H9 (cell line): ENCODE measurements at regions not wholly inside any gene's neighbourhood (a gene's known extent, or its start where the extent isn't known, plus 50 kb on each side); places are given as distances from the start of the nearest gene placed in this dataset.

Experiments
- DNase-seq: peaks from one replicate; pipeline ENCODE4 v3.0.0-alpha.2; 2017
- H2AFZ ChIP-seq: one replicate; pipeline ENCODE4 v1.6.1; 2013; ENCODE audit warnings: mild to moderate bottlenecking, low read length, control low read depth, moderate library complexity
- H2AK5ac ChIP-seq: 2 replicates; pipeline ENCODE4 v1.6.1; 2013; ENCODE audit warnings: low read length, control low read depth, mixed read lengths; ENCODE audit not compliant: insufficient read length
- H2BK120ac ChIP-seq: one replicate; pipeline ENCODE4 v1.6.1; 2013; ENCODE audit warnings: low read depth, mild to moderate bottlenecking, low read length, control low read depth, inconsistent platforms; ENCODE audit not compliant: poor library complexity, severe bottlenecking
- H2BK12ac ChIP-seq: 2 replicates; pipeline ENCODE4 v1.6.1; 2013; ENCODE audit warnings: low read length, control low read depth, mixed read lengths, low read depth; ENCODE audit not compliant: insufficient read length
- H2BK15ac ChIP-seq: 2 replicates; pipeline ENCODE4 v1.6.1; 2013; ENCODE audit warnings: low read depth, low read length, control low read depth
- H2BK20ac ChIP-seq: one replicate; pipeline ENCODE4 v1.6.1; 2013; ENCODE audit warnings: low read depth, mild to moderate bottlenecking, low read length, control low read depth, inconsistent platforms; ENCODE audit not compliant: poor library complexity, severe bottlenecking
- H2BK5ac ChIP-seq: 2 replicates; pipeline ENCODE4 v1.6.1; 2013; ENCODE audit warnings: low read length, control low read depth, mixed read lengths; ENCODE audit not compliant: insufficient read length
- H3K14ac ChIP-seq: 2 replicates; pipeline ENCODE4 v1.6.1; 2013; ENCODE audit warnings: low read length, control low read depth; ENCODE audit not compliant: insufficient read depth
- H3K18ac ChIP-seq: 2 replicates; pipeline ENCODE4 v1.6.1; 2013; ENCODE audit warnings: low read depth, mild to moderate bottlenecking, mixed read lengths, low read length, control low read depth; ENCODE audit not compliant: insufficient read length
- H3K23ac ChIP-seq: 2 replicates; pipeline ENCODE4 v1.6.1; 2013; ENCODE audit warnings: low read length, control low read depth, mixed read lengths, low read depth; ENCODE audit not compliant: insufficient read length
- H3K23me2 ChIP-seq: 2 replicates; pipeline ENCODE4 v1.6.1; 2013; ENCODE audit warnings: low read depth, mild to moderate bottlenecking, mixed read lengths, low read length, control low read depth; ENCODE audit not compliant: insufficient read length, poor library complexity, severe bottlenecking
- H3K27ac ChIP-seq: 2 replicates; pipeline ENCODE4 v1.5.1; 2013; ENCODE audit warnings: low read length, control low read depth, mixed read lengths, low read depth; ENCODE audit not compliant: insufficient read length
- H3K27me3 ChIP-seq: 2 replicates; pipeline ENCODE4 v1.6.1; 2013; ENCODE audit warnings: low read length, control low read depth, inconsistent platforms; ENCODE audit not compliant: insufficient read depth
- H3K4ac ChIP-seq: 2 replicates; pipeline ENCODE4 v1.6.1; 2013; ENCODE audit warnings: low read depth, mild to moderate bottlenecking, control low read depth, inconsistent platforms, low read length, moderate library complexity
- H3K4me1 ChIP-seq: 2 replicates; pipeline ENCODE4 v1.6.1; 2013; ENCODE audit warnings: low read length, control low read depth, inconsistent platforms; ENCODE audit not compliant: insufficient read depth
- H3K4me2 ChIP-seq: 2 replicates; pipeline ENCODE4 v1.6.1; 2013; ENCODE audit warnings: low read length, control low read depth, mixed read lengths; ENCODE audit not compliant: insufficient read length, insufficient read depth
- H3K56ac ChIP-seq: 2 replicates; pipeline ENCODE4 v1.6.1; 2013; ENCODE audit warnings: low read depth, mild to moderate bottlenecking, mixed read lengths, low read length, control low read depth; ENCODE audit not compliant: insufficient read length
- H3K79me1 ChIP-seq: 2 replicates; pipeline ENCODE4 v1.6.1; 2013; ENCODE audit warnings: low read depth, mild to moderate bottlenecking, moderate library complexity, low read length, control low read depth, inconsistent platforms; ENCODE audit not compliant: insufficient read depth, poor library complexity, severe bottlenecking
- H3K79me2 ChIP-seq: 2 replicates; pipeline ENCODE4 v1.6.1; 2013; ENCODE audit warnings: low read length, control low read depth, inconsistent platforms; ENCODE audit not compliant: insufficient read depth
- H3K9ac ChIP-seq: 2 replicates; pipeline ENCODE4 v1.6.1; 2013; ENCODE audit warnings: low read length, control low read depth, mixed read lengths; ENCODE audit not compliant: insufficient read length; ENCODE audit errors: extremely low read depth
- H3K9me3 ChIP-seq: one replicate; pipeline ENCODE4 v1.6.1; 2013; ENCODE audit warnings: low read depth, low read length, inconsistent platforms; ENCODE audit not compliant: control insufficient read depth
- H3T11ph ChIP-seq: one replicate; pipeline ENCODE4 v1.6.1; 2013; ENCODE audit warnings: mild to moderate bottlenecking, low read length, control low read depth, inconsistent platforms
- H4K20me1 ChIP-seq: one replicate; pipeline ENCODE4 v1.6.1; 2013; ENCODE audit not compliant: control insufficient read depth, insufficient read length, insufficient read depth
- H4K5ac ChIP-seq: 2 replicates; pipeline ENCODE4 v1.6.1; 2013; ENCODE audit warnings: low read depth, mild to moderate bottlenecking, mixed read lengths, low read length, control low read depth; ENCODE audit not compliant: insufficient read length
- H4K8ac ChIP-seq: replicated peaks from 2 replicates; pipeline ENCODE4 v1.6.1; 2013; ENCODE audit warnings: low read length, control low read depth, mixed read lengths, low read depth; ENCODE audit not compliant: insufficient read length
- H4K91ac ChIP-seq: 2 replicates; pipeline ENCODE4 v1.6.1; 2013; ENCODE audit warnings: low read depth, mild to moderate bottlenecking, moderate library complexity, mixed read lengths, low read length, control low read depth; ENCODE audit not compliant: insufficient read length
- H3K27ac Mint-ChIP-seq, 3 experiments: 2 replicates in 2 of 3; 3 replicates in 1 of 3; pipeline ENCODE4 v1.8.0; 2020 to 2021; ENCODE audit warnings: mixed read lengths in 3 of 3, mild to moderate bottlenecking in 1 of 3, moderate library complexity in 1 of 3
- H3K27me3 Mint-ChIP-seq: 2 replicates; pipeline ENCODE4 v1.8.0; 2021; ENCODE audit warnings: low read depth, mild to moderate bottlenecking, moderate library complexity, mixed read lengths
- H3K36me3 Mint-ChIP-seq, 3 experiments: 2 replicates in 2 of 3; 3 replicates in 1 of 3; pipeline ENCODE4 v1.8.0; 2020 to 2021; ENCODE audit warnings: low read depth in 3 of 3, mixed read lengths in 3 of 3; ENCODE audit not compliant: insufficient read depth in 1 of 3
- H3K4me1 Mint-ChIP-seq, 2 experiments: 2 replicates each; pipeline ENCODE4 v1.8.0; 2020; ENCODE audit warnings: mixed read lengths in 2 of 2
- H3K4me3 Mint-ChIP-seq, 2 experiments: 2 replicates in 1 of 2; 3 replicates in 1 of 2; pipeline ENCODE4 v1.8.0; 2020 to 2021; ENCODE audit warnings: mild to moderate bottlenecking in 2 of 2, mixed read lengths in 2 of 2, moderate library complexity in 1 of 2
- H3K9me3 Mint-ChIP-seq, 2 experiments: 2 replicates in 1 of 2; 3 replicates in 1 of 2; pipeline ENCODE4 v1.8.0; 2020; ENCODE audit warnings: mild to moderate bottlenecking in 2 of 2, mixed read lengths in 2 of 2, moderate library complexity in 1 of 2
- CTCF ChIP-seq: fragments of 200-600 bp; sonication (generic); conservative IDR thresholded peaks from 3 replicates; pipeline ENCODE4 v1.8.0; 2021; ENCODE audit warnings: antibody characterized with exemption, mild to moderate bottlenecking
- WGBS: extraction: QIAGEN DNeasy Blood & Tissue Kit; methylation state at CpG from one replicate; pipeline ENCODE4 v1.1.7; 2013; ENCODE audit warnings: missing lambda C conversion rate, low lambda C conversion rate, mixed read lengths; ENCODE audit not compliant: insufficient read length; ENCODE audit errors: extremely low coverage; 5-methylcytosine and 5-hydroxymethylcytosine counted together

- DNase-seq, result no peak
- TF ChIP-seq CTCF, result no peak
- Histone ChIP-seq H4K20me1 (no peaks in the 10 kb centered on the region), H2BK5ac (no peak overlapping the region), H3K27ac (no peak overlapping the region), H2AFZ (no peak overlapping the region), H2BK15ac (no peak overlapping the region), H3K14ac (no peak overlapping the region), H3T11ph (no peak overlapping the region), H3K4me1 (no peaks in the 10 kb centered on the region), H2BK20ac (no peak overlapping the region), H3K27me3 (no peaks in the 10 kb centered on the region), H3K4ac (no peak overlapping the region), H4K5ac (no peak overlapping the region), H3K4me2 (no peak overlapping the region), H3K9me3 (no peaks in the 10 kb centered on the region), H3K79me1 (no peaks in the 10 kb centered on the region), H3K23ac (no peak overlapping the region), H2BK12ac (no peak overlapping the region), H3K18ac (no peak overlapping the region), H2BK120ac (no peak overlapping the region), H4K8ac (no peak overlapping the region), H3K56ac (no peak overlapping the region), H2AK5ac (no peak overlapping the region), H3K23me2 (no peaks in the 10 kb centered on the region), H3K9ac (no peak overlapping the region), H3K79me2 (no peaks in the 10 kb centered on the region), H4K91ac (no peak overlapping the region)
- no peaks in the 10 kb centered on the region for H3K27me3 Mint-ChIP-seq
- no CpG with 5 or more reads among the region's 3 CpGs for WGBS
- H3K4me1 Mint-ChIP-seq, result no peaks in the 10 kb centered on the region
- H3K27ac Mint-ChIP-seq, result no peak overlapping the region
- H3K36me3 Mint-ChIP-seq, result no peaks in the 10 kb centered on the region; a peak in 1 of 7 replicates
- H3K4me3 Mint-ChIP-seq, result no peak overlapping the region
- H3K9me3 Mint-ChIP-seq, result no peaks in the 10 kb centered on the region
These were observed 379.5 kb upstream of the AGTR1 start for GRCh38 chr3:148318240-148318639.
